ENCODE measurements at regions not wholly inside any gene's neighbourhood (a gene's known extent, or its start where the extent isn't known, plus 50 kb on each side); places are given as distances from the start of the nearest gene placed in this dataset.
A peak's percentile ranks its signal among the peaks of the same experiment; 100 is the strongest.

- DNase-seq = no peak
These were observed 265.3 kb downstream of the TBL1XR1 start for GRCh38 chr3:176931991-176932390.

- no peak for DNase-seq
These were observed 266.3 kb downstream of the TBL1XR1 start for GRCh38 chr3:176930942-176931341.

- no peak for DNase-seq
These were observed 268.7 kb downstream of the TBL1XR1 start for GRCh38 chr3:176928582-176928931.

GRCh38 chr3:176927706-176928581, 269.3 kb downstream of the TBL1XR1 start:
- peak; percentile 23 for DNase-seq

GRCh38 chr3:176927280-176927679, 270.0 kb downstream of the TBL1XR1 start:
- DNase-seq = no peak

- DNase-seq = no peak
These were observed 270.6 kb downstream of the TBL1XR1 start for GRCh38 chr3:176926688-176927087.

- no peak for DNase-seq
These were observed 271.2 kb downstream of the TBL1XR1 start for GRCh38 chr3:176926034-176926433.

- DNase-seq = no peak
These were observed 276.5 kb downstream of the TBL1XR1 start for GRCh38 chr3:176920766-176921160.

- no peak for DNase-seq
These were observed 277.2 kb downstream of the TBL1XR1 start for GRCh38 chr3:176919836-176920765.

- DNase-seq = peak; percentile 80
These were observed 280.5 kb downstream of the TBL1XR1 start for GRCh38 chr3:176916777-176917176.

- DNase-seq = no peak
These were observed 282.5 kb downstream of the TBL1XR1 start for GRCh38 chr3:176914764-176915163.

GRCh38 chr3:176911579-176911978, 285.7 kb downstream of the TBL1XR1 start:
- no peak for DNase-seq

- DNase-seq = no peak
These were observed 288.2 kb downstream of the TBL1XR1 start for GRCh38 chr3:176909044-176909443.

- peak; percentile 50 for DNase-seq
These were observed 291.0 kb downstream of the TBL1XR1 start for GRCh38 chr3:176906046-176906905.

GRCh38 chr3:176905331-176905730, 292.0 kb downstream of the TBL1XR1 start:
- no peak for DNase-seq

- DNase-seq = no peak
These were observed 292.8 kb downstream of the TBL1XR1 start for GRCh38 chr3:176904506-176904905.

- DNase-seq = no peak
These were observed 300.6 kb downstream of the TBL1XR1 start for GRCh38 chr3:176896640-176897039.

GRCh38 chr3:176896165-176896564, 301.1 kb downstream of the TBL1XR1 start:
- DNase-seq = no peak

GRCh38 chr3:176879710-176880109, 317.6 kb downstream of the TBL1XR1 start:
- no peak for DNase-seq

- DNase-seq = no peak
These were observed 324.0 kb downstream of the TBL1XR1 start for GRCh38 chr3:176873261-176873660.

- peak; percentile 17 for DNase-seq
These were observed 324.5 kb downstream of the TBL1XR1 start for GRCh38 chr3:176872771-176873209.

GRCh38 chr3:176870451-176870850, 326.8 kb downstream of the TBL1XR1 start:
- no peak for DNase-seq

Measured in NCI-H1048 (cell line).